ENCODE measurements at regions not wholly inside any gene's neighbourhood (a gene's known extent, or its start where the extent isn't known, plus 50 kb on each side); places are given as distances from the start of the nearest gene placed in this dataset.

DNA sequence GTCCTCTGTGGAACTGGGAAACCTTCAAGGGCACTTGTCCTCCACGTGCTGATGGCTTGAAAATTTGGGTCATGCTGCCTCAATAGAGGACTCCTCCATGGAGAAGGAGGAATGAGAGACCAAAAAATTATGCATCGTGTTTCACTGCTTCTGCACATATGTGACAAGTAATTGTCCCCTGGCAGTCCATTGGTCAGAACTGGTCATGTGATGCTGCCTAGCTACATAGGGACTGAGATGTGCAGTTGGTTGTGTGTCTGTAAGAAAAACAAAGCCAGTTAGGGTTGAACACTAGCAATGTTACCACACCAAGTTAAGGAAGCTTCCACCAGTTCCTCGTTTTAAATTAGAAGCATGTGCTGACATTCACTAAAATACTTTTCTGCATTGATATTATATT, 201.9 kb upstream of the ANKH start:
- no peak for DNase-seq
- in situ Hi-C loops (cut with MboI; ENCODE audit: low pct_unique_long_range_greater_than_20kb, low sequenced_read_pairs), result no loop called here

DNA sequence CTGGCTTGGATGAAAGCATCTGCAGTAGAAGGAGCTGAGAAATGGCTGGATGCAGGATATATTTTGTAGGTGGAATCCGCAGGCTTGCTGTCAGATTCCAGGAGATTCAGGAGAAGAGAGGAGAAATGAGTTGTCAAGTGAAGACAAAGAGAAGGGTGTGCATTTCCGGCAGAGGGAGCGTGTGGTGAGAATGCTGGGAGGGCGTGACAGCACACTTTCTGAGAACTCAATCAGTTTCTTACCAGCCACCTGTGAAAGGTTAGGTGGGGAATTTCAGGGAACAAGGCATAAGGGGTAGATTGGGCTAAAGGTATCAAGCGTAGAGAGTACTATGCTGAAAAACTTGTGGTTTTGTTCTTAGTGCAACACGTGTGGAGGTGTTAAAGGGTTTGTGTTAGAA, 199.3 kb upstream of the ANKH start:
- in situ Hi-C loops (cut with MboI; ENCODE audit: low pct_unique_long_range_greater_than_20kb, low sequenced_read_pairs), result no loop called here
- DNase-seq, result no peak

DNA sequence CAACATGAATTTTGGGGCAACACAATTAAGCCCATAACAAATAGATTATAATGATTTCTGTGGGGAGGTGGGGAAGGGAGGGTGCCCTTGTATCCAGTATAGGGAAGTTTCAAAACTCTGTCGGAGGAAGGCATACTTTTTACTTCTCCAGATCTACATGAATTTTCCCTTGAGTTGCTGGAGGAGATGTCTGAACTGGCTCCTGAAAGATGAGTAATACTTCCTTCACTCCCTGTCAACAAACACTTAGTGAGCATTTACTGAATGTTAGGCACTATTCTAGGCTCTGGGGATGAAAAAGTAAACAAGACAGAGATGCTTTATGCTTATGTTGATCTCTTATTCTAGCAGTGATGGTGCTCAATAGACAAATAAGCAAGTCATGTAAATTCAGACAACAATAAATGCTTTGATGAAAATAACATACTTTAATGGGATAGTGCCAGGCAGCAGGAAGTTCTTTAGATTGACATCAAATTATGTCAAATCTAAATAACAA, 197.9 kb upstream of the ANKH start:
- DNase-seq, result no peak
- in situ Hi-C loops (cut with MboI; ENCODE audit: low pct_unique_long_range_greater_than_20kb, low sequenced_read_pairs), result no loop called here

DNA sequence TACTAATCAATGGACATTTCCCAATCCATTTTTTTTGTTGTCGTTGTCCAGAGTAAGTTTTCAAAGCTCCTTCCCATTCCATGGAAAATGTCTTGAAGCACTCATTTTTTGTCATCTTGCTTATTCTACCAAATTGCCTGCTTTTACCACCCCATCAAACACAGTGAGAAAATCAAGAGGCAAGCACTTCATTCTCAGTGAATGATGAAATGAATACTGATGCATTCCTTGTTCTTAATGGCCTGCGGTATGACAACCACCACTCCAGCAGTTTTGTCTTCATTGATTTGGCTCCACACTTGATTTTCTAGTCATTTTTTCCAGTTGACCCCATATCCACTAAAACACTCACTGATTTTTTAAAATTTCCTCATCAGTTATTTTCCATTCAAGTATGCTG, 193.5 kb upstream of the ANKH start:
- in situ Hi-C loops (cut with MboI; ENCODE audit: low pct_unique_long_range_greater_than_20kb, low sequenced_read_pairs), result no loop called here
- no peak for DNase-seq

DNA sequence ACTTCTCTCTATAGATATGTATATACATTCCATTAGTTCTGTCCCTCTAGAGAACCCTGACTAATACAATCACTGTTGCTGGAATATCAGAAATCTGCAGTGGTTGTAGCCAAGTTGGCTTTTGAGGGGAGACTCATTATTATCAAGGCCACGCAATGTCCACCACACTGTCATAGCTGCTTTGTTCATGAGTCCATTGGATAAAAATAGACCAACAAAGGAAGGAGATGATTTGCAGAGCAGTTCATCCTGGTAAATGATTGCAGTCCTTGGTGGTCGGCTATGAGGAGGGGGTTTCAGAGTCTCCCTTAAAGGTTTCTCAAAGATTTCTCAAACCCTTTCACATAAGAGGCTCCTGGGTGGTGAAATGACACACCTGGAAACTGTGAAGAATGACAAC, 192.8 kb upstream of the ANKH start:
- DNase-seq, result no peak
- in situ Hi-C loops (cut with MboI; ENCODE audit: low pct_unique_long_range_greater_than_20kb, low sequenced_read_pairs), result no loop called here

DNA sequence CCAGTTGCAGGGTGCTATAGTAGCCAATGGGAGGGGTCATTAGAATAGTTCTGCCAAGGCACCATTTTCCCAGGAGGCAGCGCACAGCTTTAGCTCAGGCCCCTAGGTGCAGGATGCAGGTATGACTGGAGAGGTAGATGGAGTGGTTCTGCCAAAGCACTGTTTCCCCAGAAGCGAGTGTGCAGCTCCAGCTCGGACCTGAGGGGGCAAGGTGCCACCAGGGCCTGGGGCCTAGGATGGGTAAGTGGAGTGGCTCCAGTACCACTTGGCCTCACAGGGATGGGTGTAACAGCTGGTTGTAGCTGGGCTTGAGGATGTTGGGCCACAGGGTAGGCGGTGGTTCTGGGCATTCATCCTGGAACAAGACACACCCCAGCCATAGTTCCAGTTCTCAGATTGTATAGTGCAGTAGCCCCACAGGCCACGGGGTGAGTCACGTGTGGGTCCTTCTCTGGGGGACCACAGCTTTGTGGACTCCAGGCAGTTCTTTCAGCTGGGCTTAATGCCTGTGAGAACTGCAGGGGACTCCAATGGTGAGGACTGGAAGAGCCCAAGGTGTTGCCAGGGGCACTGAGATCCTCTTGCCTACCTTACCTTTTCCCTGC, 185.5 kb upstream of the ANKH start:
- in situ Hi-C loops (cut with MboI; ENCODE audit: low pct_unique_long_range_greater_than_20kb, low sequenced_read_pairs), result no loop called here
- DNase-seq, result no peak

DNA sequence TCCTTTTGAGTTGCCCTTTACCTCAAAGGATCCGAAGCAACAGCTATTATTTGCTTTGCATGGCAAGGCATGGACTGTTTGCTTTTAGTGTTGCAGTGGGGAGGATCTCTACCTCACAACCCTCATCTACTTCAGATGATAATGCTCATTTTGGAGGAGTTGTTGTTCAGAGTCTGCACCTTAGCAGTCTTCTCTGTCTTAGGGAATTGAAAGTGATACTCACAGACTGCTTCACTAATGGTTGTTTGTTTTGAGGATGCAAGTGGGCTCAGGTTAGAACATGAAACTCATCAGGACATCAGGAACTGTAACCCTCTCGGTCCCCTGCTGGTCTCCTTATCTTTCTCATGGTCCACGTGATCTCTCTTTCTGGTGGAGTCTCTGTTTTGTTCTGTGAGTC, 172.9 kb upstream of the ANKH start:
- no peak for DNase-seq
- in situ Hi-C loops (cut with MboI; ENCODE audit: low pct_unique_long_range_greater_than_20kb, low sequenced_read_pairs), result no loop called here

DNA sequence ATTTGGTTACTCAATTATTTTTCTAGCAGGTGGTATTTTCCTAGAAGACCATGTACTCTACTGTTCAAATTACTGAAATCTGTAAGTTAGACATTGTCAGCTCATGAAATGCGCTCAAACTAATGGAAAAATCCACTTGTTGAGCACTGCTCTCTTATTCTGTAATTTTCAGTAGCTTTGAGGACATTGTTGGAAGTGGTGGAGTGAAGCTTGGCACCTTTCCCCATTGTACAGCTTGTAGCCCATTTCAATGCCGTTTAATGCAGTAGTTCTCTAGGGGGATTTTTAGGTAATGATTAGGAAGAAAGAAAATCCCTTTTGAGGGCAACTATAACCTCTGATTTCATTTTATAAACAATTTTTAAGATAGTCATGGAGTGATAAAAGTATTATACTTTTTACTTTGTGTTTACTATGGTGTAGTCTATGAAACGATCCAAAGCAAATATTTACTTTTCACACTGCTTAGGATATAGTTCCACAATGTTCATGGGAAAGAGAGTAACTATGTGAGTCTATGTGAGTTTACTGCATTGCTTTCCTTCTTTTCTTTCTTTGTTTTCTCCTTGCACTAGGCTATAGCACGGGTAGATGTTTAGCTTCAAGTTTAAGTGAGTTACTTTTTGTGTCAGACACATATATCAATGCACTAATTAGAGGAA, 165.8 kb upstream of the ANKH start:
- in situ Hi-C loops (cut with MboI; ENCODE audit: low pct_unique_long_range_greater_than_20kb, low sequenced_read_pairs), result no loop called here
- DNase-seq, result no peak

DNA sequence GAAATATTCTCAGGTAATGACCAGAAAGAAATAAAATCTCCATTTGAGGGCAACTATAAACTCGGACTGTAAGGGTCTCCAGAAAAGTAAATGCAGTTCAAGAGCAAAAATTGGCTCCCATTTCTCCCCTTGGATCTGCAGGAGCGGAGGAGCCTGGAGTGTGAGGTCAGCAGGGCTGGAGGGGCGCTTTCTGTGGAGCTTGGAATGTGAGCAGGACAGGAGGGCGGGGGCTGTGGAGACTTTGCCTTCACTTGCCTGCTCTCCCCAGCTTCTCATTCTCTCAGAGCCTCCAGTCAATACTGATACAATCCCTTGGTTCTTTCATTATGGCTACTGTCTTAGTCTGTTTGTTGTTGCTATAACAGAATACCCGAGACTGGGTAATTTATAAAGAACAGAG, 162.8 kb upstream of the ANKH start:
- no peak for DNase-seq
- in situ Hi-C loops (cut with MboI; ENCODE audit: low pct_unique_long_range_greater_than_20kb, low sequenced_read_pairs), result no loop called here

DNA sequence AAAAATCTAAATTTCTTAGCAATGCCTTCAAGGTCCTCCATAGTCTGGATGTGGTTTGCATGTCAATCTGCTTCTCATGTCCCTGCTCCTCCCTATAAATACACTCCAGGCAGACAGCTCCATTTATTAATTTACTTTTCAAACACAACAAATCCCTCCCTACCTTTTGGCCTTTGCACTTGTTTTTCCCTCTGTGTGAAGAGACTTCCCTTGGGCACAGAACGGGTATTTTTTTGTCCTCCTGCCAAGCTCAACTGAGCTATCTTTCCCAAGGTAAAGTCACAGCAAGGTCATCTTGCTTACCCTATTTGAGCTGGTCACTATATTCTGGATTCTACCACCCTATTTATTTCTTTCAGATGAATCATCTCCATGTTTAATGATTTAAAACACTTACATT, 159.6 kb upstream of the ANKH start:
- DNase-seq, result no peak
- in situ Hi-C loops (cut with MboI; ENCODE audit: low pct_unique_long_range_greater_than_20kb, low sequenced_read_pairs), result no loop called here

DNA sequence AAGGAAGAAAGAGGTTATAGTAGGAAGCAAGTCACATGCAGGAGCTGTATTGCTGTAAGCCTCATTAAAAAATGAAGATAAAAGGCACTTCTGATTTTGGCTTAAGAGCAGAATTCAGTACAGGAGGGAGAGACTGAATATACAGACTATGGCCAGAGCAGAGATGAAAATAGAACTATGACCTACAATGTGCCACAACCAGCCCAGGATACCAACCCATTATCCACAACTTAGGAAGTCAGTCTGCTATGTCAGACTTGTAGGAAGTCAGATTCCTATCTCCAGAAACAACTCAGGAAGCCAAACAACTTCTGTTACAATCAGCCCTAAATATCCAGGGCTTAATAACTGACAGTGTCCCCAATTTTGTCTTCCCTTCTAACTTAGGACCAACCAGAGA, 156.2 kb upstream of the ANKH start:
- in situ Hi-C loops (cut with MboI; ENCODE audit: low pct_unique_long_range_greater_than_20kb, low sequenced_read_pairs), result no loop called here
- no peak for DNase-seq

DNA sequence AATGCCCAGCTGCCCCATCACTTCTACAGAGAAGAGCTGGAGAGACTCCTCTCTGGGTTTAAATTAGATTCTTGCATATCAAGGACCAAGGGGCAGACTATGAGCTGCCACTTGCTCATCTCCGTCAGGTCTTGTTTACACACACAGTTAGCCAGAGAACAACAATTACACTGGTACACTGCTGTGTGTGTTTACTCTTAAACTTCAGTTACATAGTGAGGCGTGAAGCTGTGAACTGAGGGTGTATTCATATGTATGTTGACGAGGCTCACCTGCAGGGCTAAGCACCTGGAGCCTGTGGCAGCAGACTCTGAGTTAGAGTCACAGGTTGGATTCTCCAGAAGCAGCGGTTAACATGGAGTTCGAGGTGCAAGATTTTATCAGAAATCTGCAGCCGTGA, 155.4 kb upstream of the ANKH start:
- no peak for DNase-seq
- in situ Hi-C loops (cut with MboI; ENCODE audit: low pct_unique_long_range_greater_than_20kb, low sequenced_read_pairs), result no loop called here

DNA sequence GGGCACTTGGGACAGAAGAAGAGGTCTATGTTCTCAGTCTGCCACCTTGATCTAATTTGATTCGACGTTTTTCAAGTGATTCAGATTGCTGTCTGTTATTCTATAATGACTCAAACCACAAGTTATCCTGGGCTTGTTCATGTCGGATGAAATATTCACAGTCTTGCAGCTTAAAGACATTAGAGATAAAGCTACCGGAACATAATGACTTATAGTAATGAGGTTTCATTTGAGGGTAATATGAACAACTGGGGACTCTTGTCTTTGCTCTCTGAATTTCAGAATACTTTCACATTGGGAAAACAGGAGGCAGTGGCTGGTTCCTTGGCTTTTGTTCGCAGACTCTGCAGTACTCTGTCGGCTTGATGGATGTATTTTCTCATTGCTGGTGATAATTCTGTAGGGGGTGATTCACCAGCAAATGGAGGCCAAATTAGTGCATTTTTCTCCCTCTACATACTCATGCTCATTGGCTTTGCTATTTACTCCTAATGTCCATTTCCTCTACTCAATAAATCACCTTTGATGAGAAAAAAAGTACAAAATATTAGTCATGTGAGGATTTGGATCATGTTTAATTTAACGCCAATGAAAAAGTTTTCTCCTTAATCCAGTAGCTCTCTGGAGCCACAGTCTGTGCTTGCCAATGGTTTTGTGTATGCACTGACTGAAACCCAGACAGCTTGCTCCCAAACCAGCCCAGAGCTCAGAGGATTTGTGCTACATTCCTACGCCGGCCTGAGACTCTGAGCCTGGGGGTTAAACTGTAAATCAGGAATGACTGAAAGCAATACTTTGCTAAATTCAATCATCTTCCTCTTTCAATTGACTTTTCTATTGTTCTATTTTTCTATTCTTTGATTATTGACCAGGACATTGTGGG, 154.7 kb upstream of the ANKH start:
- DNase-seq, result no peak
- in situ Hi-C loops (cut with MboI; ENCODE audit: low pct_unique_long_range_greater_than_20kb, low sequenced_read_pairs), result no loop called here

DNA sequence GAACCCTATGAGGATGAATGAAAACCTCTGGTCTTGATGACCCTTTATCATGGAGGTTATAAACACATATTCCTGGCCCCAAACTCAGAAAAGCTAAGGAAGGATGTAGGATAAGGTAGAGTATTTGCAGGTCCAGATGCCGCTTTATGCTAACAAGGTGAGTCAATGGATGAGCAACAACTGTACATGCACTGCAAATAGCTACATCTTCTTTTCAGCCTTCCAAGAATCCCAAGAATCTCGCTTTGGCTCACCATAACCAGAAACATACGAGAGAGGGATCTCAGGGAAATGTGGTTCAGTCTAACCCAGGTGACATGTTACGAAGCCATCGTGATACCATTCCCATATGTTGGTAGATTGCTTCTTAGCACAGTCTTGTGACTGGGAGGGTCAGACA, 152.3 kb upstream of the ANKH start:
- in situ Hi-C loops (cut with MboI; ENCODE audit: low pct_unique_long_range_greater_than_20kb, low sequenced_read_pairs), result loop anchor here (25.0 kb wide), 1 partner anchor 287 kb away; no protein-coding TSS in a partner anchor
- no peak for DNase-seq

DNA sequence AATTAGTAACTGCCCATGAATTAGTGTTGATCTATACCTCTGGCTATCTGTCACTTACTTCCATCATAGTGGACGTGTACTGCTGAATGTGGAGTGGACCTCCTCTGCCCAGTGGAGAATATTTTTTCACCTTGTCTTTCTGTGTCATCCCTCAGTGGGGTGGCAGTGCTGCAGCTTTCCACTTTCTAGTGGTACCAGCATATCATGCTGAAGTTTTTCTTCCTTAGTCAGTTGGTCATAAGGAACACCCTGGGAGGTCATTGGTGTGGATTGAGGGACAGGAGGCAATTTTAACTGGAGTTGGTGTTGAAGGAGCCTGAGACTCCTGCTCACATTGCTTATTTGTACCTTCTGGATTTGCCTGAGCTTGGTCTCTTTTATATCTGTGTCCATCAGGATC, 151.7 kb upstream of the ANKH start:
- in situ Hi-C loops (cut with MboI; ENCODE audit: low pct_unique_long_range_greater_than_20kb, low sequenced_read_pairs), result loop anchor here (25.0 kb wide), 1 partner anchor 286 kb away; no protein-coding TSS in a partner anchor
- DNase-seq, result no peak

DNA sequence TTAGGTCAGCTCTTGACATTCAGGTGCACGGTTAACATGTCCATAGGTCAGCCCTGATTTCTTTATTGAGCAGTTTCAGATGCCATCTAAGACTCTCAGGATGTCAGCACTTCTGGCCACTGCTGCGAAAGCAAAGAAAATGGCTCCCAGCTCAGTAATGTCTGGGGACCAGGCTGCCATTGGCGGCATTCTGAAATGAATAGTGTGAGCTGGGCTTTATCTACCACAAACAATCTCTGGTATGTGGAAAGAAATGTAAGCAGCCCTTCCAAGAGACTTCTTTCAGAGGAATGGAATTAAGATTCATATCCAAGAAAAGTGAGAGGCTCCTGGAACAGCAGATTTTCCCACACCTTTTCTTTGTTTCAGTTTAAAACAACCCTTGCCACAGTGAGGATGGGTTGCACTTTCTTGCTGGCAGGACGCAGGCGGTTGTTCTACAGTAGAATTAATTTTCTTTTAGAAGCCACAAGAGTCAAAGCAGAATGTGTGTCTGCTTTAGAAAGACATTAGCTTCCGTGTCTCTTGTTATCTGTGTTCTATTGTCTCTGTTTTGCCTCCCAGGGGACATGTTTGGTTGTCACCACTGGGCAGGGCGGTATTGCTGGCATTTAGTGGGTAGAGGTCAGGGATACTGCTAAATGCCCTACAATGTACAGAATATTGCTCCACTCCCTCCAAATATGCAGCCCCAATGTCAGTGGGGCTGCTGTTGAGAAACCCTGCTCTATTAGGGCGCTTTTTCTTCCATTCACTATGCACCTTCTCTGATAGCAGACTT, 149.9 kb upstream of the ANKH start:
- in situ Hi-C loops (cut with MboI; ENCODE audit: low pct_unique_long_range_greater_than_20kb, low sequenced_read_pairs), result loop anchor here (25.0 kb wide), 1 partner anchor 284 kb away; no protein-coding TSS in a partner anchor
- no peak for DNase-seq

DNA sequence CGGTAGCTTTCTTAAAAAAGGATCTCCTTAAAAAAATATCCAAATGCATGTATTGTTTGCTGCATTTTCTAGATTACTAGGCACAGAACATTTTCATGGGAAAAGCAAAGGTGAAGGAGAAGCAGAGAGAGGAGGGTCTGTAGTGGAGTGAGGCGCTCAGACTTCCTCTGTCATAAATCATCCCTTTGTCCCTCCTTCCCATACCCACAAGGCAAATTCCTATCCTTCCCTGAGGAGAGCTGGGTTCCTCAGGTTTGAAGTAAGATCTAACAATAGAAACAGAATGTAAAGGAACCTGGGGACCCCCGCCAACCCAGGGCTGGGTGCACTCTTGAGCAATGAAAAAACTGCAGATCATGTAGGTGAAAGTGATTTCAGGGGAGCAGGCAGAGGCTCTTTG, 149.2 kb upstream of the ANKH start:
- no peak for DNase-seq
- in situ Hi-C loops (cut with MboI; ENCODE audit: low pct_unique_long_range_greater_than_20kb, low sequenced_read_pairs), result loop anchor here (25.0 kb wide), 1 partner anchor 283 kb away; no protein-coding TSS in a partner anchor

DNA sequence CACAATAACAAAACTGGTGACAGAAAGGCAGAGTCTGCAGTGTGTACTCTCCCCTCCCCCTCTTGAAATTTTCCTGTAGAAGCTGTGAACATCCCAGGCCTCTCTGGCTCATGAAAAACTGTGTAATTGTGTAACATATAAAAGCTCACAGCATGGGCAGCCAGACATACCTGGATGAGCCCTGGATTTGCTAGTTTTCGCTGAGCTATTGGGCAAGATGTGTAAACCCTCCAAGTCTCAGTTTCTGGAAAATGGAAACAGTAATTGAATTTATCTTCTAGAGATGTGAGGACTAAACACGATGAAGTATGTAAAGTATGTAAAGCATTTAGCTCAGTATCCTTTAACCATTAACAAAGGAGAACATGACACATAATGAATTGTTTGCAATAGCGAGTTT, 143.2 kb upstream of the ANKH start:
- no peak for DNase-seq
- in situ Hi-C loops (cut with MboI; ENCODE audit: low pct_unique_long_range_greater_than_20kb, low sequenced_read_pairs), result loop anchor here (25.0 kb wide), 1 partner anchor 278 kb away; no protein-coding TSS in a partner anchor

All from KBM-7 (cell line).